GM23338 (cell line): ENCODE measurements at regions not wholly inside any gene's neighbourhood (a gene's known extent, or its start where the extent isn't known, plus 50 kb on each side); places are given as distances from the start of the nearest gene placed in this dataset.

ENCODE experiments used
- ATAC-seq: fragments of 200-7000 bp; cut with Tn5 transposase; 3 replicates; pipeline ENCODE4 v1.9.1; 2020
- DNase-seq: peaks from one replicate; pipeline ENCODE4 v3.0.0-alpha.2; 2015; ENCODE audit warnings: low spot score
- H2AFZ ChIP-seq: fragments of 200-600 bp; sonication (generic); 2 replicates; pipeline ENCODE4 v1.8.0; 2016; ENCODE audit warnings: antibody characterized with exemption, mild to moderate bottlenecking, moderate library complexity
- H3F3A ChIP-seq: fragments of 200-600 bp; sonication (generic); replicated peaks from 2 replicates; pipeline ENCODE4 v1.8.0; 2017; ENCODE audit warnings: antibody characterized with exemption, mixed run types, low read depth
- H3K27ac ChIP-seq: fragments of 200-600 bp; sonication (generic); 2 replicates; pipeline ENCODE4 v1.6.1; 2016; ENCODE audit warnings: low read depth
- H3K27me3 ChIP-seq: fragments of 200-600 bp; sonication (generic); 2 replicates; pipeline ENCODE4 v1.8.0; 2016; ENCODE audit warnings: mild to moderate bottlenecking, mixed run types, moderate library complexity; ENCODE audit not compliant: insufficient read depth
- H3K36me3 ChIP-seq: fragments of 200-600 bp; sonication (generic); 2 replicates; pipeline ENCODE4 v1.8.0; 2016; ENCODE audit warnings: mild to moderate bottlenecking; ENCODE audit not compliant: insufficient read depth
- H3K4me1 ChIP-seq: fragments of 200-600 bp; sonication (generic); 2 replicates; pipeline ENCODE4 v1.8.0; 2016; ENCODE audit warnings: mild to moderate bottlenecking, moderate library complexity; ENCODE audit not compliant: insufficient read depth
- H3K4me2 ChIP-seq: fragments of 200-600 bp; sonication (generic); 2 replicates; pipeline ENCODE4 v1.7.1; 2017; ENCODE audit warnings: mixed run types
- H3K4me3 ChIP-seq: fragments of 200-600 bp; sonication (generic); 2 replicates; pipeline ENCODE4 v1.6.1; 2016; ENCODE audit warnings: mixed run types
- H3K79me2 ChIP-seq: fragments of 200-600 bp; sonication (generic); replicated peaks from 2 replicates; pipeline ENCODE4 v1.8.0; 2017; ENCODE audit warnings: mild to moderate bottlenecking; ENCODE audit not compliant: insufficient read depth
- H3K9me2 ChIP-seq: fragments of 200-600 bp; sonication (generic); 2 replicates; pipeline ENCODE4 v1.8.0; 2017; ENCODE audit not compliant: insufficient read depth
- H4K20me1 ChIP-seq: fragments of 200-600 bp; sonication (generic); replicated peaks from 2 replicates; pipeline ENCODE4 v1.8.0; 2017; ENCODE audit warnings: mild to moderate bottlenecking; ENCODE audit not compliant: insufficient read depth
- H3K27ac Mint-ChIP-seq: 2 replicates; pipeline ENCODE4 v1.8.0; 2020; ENCODE audit warnings: inconsistent platforms, mild to moderate bottlenecking, moderate library complexity, mixed read lengths
- H3K27me3 Mint-ChIP-seq: 3 replicates; pipeline ENCODE4 v1.8.0; 2022; ENCODE audit warnings: low read depth, mild to moderate bottlenecking, moderate library complexity, mixed read lengths, inconsistent platforms; ENCODE audit not compliant: insufficient read depth, poor library complexity
- H3K36me3 Mint-ChIP-seq: 3 replicates; pipeline ENCODE4 v1.8.0; 2021; ENCODE audit warnings: low read depth, mild to moderate bottlenecking, inconsistent platforms, moderate library complexity, mixed read lengths
- H3K4me1 Mint-ChIP-seq: 3 replicates; pipeline ENCODE4 v1.8.0; 2020; ENCODE audit warnings: mild to moderate bottlenecking, inconsistent platforms, mixed read lengths
- H3K4me3 Mint-ChIP-seq: 3 replicates; pipeline ENCODE4 v1.8.0; 2021; ENCODE audit warnings: moderate library complexity, mild to moderate bottlenecking, inconsistent platforms, mixed read lengths
- H3K9me3 Mint-ChIP-seq: 3 replicates; pipeline ENCODE4 v1.8.0; 2020; ENCODE audit warnings: moderate library complexity, mild to moderate bottlenecking, inconsistent platforms, mixed read lengths
- CREB1 ChIP-seq: fragments of 250-450 bp; sonication (Bioruptor Pico); IDR thresholded peaks from 2 replicates; pipeline ENCODE4 v1.5.0; 2020; ENCODE audit warnings: low read depth, mild to moderate bottlenecking, moderate library complexity
- CTCF ChIP-seq, 2 experiments: fragments of 200-600 bp in 1 of 2; sonication (generic) in 1 of 2; conservative IDR thresholded peaks; 2 replicates each; pipeline versions ENCODE4 v1.5.1 to v1.6.1; 2016 to 2017; ENCODE audit warnings: antibody characterized with exemption in 2 of 2, low read depth in 2 of 2, mild to moderate bottlenecking in 2 of 2, moderate library complexity in 1 of 2
- ETS1 ChIP-seq: IDR thresholded peaks from 2 replicates; pipeline ENCODE4 v1.6.1; 2016; ENCODE audit warnings: antibody characterized with exemption
- EZH2 ChIP-seq: fragments of 200-600 bp; sonication (generic); IDR thresholded peaks from one replicate; pipeline ENCODE4 v1.8.0; 2017; ENCODE audit warnings: antibody characterized with exemption, mild to moderate bottlenecking, low read depth; ENCODE audit not compliant: unreplicated experiment
- EZH2phosphoT487 ChIP-seq: fragments of 200-600 bp; sonication (generic); IDR thresholded peaks from one replicate; pipeline ENCODE4 v1.8.1; 2018; ENCODE audit warnings: antibody characterized with exemption; ENCODE audit not compliant: unreplicated experiment
- JUNB ChIP-seq: IDR thresholded peaks from one replicate; pipeline ENCODE4 v1.6.1; 2016; ENCODE audit warnings: antibody characterized with exemption; ENCODE audit not compliant: unreplicated experiment
- NANOG ChIP-seq: IDR thresholded peaks from 2 replicates; pipeline ENCODE4 v1.6.1; 2016; ENCODE audit warnings: antibody characterized with exemption, borderline replicate concordance
- POLR2AphosphoS5 ChIP-seq: IDR thresholded peaks from 2 replicates; pipeline ENCODE4 v1.6.1; 2016; ENCODE audit warnings: antibody characterized with exemption, low read depth
- STAT1 ChIP-seq: IDR thresholded peaks from one replicate; pipeline ENCODE4 v1.6.1; 2016; ENCODE audit warnings: antibody characterized with exemption; ENCODE audit not compliant: unreplicated experiment
- ZNF114 ChIP-seq: fragments of 250-450 bp; sonication (Bioruptor Pico); IDR thresholded peaks from 2 replicates; pipeline ENCODE4 v1.5.0; 2020; ENCODE audit warnings: mild to moderate bottlenecking, moderate library complexity
- ZNF331 ChIP-seq: fragments of 250-450 bp; sonication (Bioruptor Pico); IDR thresholded peaks from 2 replicates; pipeline ENCODE4 v1.5.0; 2020; ENCODE audit warnings: low read depth, mild to moderate bottlenecking, moderate library complexity
- ZNF462 ChIP-seq: fragments of 250-450 bp; sonication (Bioruptor Pico); IDR thresholded peaks from 2 replicates; pipeline ENCODE4 v1.5.0; 2020; ENCODE audit warnings: mild to moderate bottlenecking, moderate library complexity
- TF ChIP-seq, protein P1 (sequence below): IDR thresholded peaks from one replicate; pipeline ENCODE4 v1.6.1; 2018; ENCODE audit warnings: antibody characterized with exemption; ENCODE audit not compliant: unreplicated experiment

GRCh38 chr2:234565842-234566619, 69.2 kb upstream of the ARL4C start:
- Histone ChIP-seq H3F3A (no peaks in the 10 kb centered on the region), H3K4me3 (no peak overlapping the region), H3K79me2 (no peaks in the 10 kb centered on the region), H2AFZ (no peak overlapping the region), H3K27ac (no peak overlapping the region), H3K4me1 (no peaks in the 10 kb centered on the region; the same call in 1 of the 2 replicates), H3K27me3 (no peaks in the 10 kb centered on the region), H3K4me2 (no peak overlapping the region), H4K20me1 (no peaks in the 10 kb centered on the region), H3K36me3 (no peaks in the 10 kb centered on the region; the same call in 1 of the 2 replicates), H3K9me2 (0 out of 2 replicates have a peak, but pooled peaks cover 7% of the 10 kb centered on the region)
- Mint-ChIP-seq H3K4me1 (peaks cover 4% of the 10 kb centered on the region; the same call in 2 of the 3 replicates), H3K27ac (no peak overlapping the region), H3K27me3 (no peaks in the 10 kb centered on the region), H3K9me3 (peaks cover 14% of the 10 kb centered on the region), H3K36me3 (peaks cover 12% of the 10 kb centered on the region), H3K4me3 (no peak overlapping the region)
- TF ChIP-seq POLR2AphosphoS5 (no peak), STAT1 (no peak), EZH2phosphoT487 (no peak), EZH2 (no peak), ZNF331 (CRISPR knock-in tag) (no peak), ZNF462 (CRISPR knock-in tag) (no peak), CREB1 (CRISPR knock-in tag) (no peak), NANOG (no peak), JUNB (no peak), CTCF (conservative IDR thresholded peaks at IDR 0.05; ENCODE audit: low read depth in 2 of 2) (no peak), ZNF114 (no peak), ETS1 (no peak)
- TF ChIP-seq, protein P1, sequence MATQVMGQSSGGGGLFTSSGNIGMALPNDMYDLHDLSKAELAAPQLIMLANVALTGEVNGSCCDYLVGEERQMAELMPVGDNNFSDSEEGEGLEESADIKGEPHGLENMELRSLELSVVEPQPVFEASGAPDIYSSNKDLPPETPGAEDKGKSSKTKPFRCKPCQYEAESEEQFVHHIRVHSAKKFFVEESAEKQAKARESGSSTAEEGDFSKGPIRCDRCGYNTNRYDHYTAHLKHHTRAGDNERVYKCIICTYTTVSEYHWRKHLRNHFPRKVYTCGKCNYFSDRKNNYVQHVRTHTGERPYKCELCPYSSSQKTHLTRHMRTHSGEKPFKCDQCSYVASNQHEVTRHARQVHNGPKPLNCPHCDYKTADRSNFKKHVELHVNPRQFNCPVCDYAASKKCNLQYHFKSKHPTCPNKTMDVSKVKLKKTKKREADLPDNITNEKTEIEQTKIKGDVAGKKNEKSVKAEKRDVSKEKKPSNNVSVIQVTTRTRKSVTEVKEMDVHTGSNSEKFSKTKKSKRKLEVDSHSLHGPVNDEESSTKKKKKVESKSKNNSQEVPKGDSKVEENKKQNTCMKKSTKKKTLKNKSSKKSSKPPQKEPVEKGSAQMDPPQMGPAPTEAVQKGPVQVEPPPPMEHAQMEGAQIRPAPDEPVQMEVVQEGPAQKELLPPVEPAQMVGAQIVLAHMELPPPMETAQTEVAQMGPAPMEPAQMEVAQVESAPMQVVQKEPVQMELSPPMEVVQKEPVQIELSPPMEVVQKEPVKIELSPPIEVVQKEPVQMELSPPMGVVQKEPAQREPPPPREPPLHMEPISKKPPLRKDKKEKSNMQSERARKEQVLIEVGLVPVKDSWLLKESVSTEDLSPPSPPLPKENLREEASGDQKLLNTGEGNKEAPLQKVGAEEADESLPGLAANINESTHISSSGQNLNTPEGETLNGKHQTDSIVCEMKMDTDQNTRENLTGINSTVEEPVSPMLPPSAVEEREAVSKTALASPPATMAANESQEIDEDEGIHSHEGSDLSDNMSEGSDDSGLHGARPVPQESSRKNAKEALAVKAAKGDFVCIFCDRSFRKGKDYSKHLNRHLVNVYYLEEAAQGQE = no peak
- DNase-seq = no peak
- no peak for ATAC-seq
